HCT116 (cell line): ENCODE measurements at regions not wholly inside any gene's neighbourhood (a gene's known extent, or its start where the extent isn't known, plus 50 kb on each side); places are given as distances from the start of the nearest gene placed in this dataset.

Source experiments
- ATAC-seq: fragments of 200-7000 bp; cut with Tn5 transposase; 2 replicates; pipeline ENCODE4 v1.9.1; 2020; ENCODE audit warnings: mild to moderate bottlenecking, moderate library complexity
- BruUV-seq: library from RNA; stranded (reverse); fragments of 400-500 nt; replicated peaks from 2 replicates; lab custom pipeline; 2021; lab: Mats Ljungman, UMichigan
- CTCF ChIA-PET: fragments of 300-600 bp; sonication (Branson Sonifier 250); formaldehyde crosslinking; loops from one replicate; lab custom pipeline; 2021; ENCODE audit warnings: antibody characterized with exemption; lab: Charles Lee
- POLR2A ChIA-PET: fragments of 300-600, 350-600 bp; sonication (Branson Sonifier 250); formaldehyde crosslinking; loops from one replicate; lab custom pipeline; 2021; ENCODE audit warnings: antibody characterized with exemption; lab: Charles Lee
- RAD21 ChIA-PET, 2 experiments: fragments of 300-600 bp; sonication (Branson Sonifier 250); formaldehyde crosslinking; loops; one replicate each; lab custom pipeline; 2023; ENCODE audit warnings: low total read pairs in 2 of 2; ENCODE audit not compliant: uncharacterized antibody in 2 of 2, unreplicated experiment in 2 of 2, low non-redundant PET in 1 of 2; lab: Charles Lee
- DNase-seq: peaks from one replicate; pipeline ENCODE4 v3.0.0-alpha.2; 2010; ENCODE audit warnings: low read depth, low spot score
- H2AFZ ChIP-seq: fragments of 200-600 bp; shearing (Covaris generic), sonication (generic); 2 replicates; pipeline ENCODE4 v1.6.1; 2017; ENCODE audit warnings: low read depth, mixed run types, mixed read lengths, antibody characterized with exemption, low read length; ENCODE audit not compliant: poor library complexity, severe bottlenecking
- H3K27ac ChIP-seq: 2 replicates; pipeline ENCODE4 v1.5.1; 2012; ENCODE audit warnings: low read depth, low read length
- H3K27me3 ChIP-seq: fragments of 200-600 bp; sonication (generic); 2 replicates; pipeline ENCODE4 v1.6.1; 2016; ENCODE audit warnings: mixed run types, low read length, mixed read lengths; ENCODE audit not compliant: insufficient read depth
- H3K36me3 ChIP-seq, 2 experiments: fragments of 200-500 bp in 1 of 2; fragments of 200-600 bp in 1 of 2; sonication (Bioruptor generic) in 1 of 2; sonication (generic) in 1 of 2; 2 replicates each; pipeline versions ENCODE4 v1.5.1 to v1.6.1; 2014 to 2016; ENCODE audit warnings: low read length in 2 of 2, inconsistent platforms in 1 of 2, mixed read lengths in 1 of 2, mixed run types in 1 of 2; ENCODE audit not compliant: insufficient read depth in 2 of 2, control insufficient read depth in 1 of 2
- H3K4me1 ChIP-seq, 2 experiments: fragments of 200-600 bp in 1 of 2; sonication (generic) in 1 of 2; 2 replicates each; pipeline versions ENCODE4 v1.5.1 to v1.6.1; 2012 to 2017; ENCODE audit warnings: low read length in 2 of 2, inconsistent platforms in 1 of 2, mild to moderate bottlenecking in 1 of 2, mixed read lengths in 1 of 2, mixed run types in 1 of 2, moderate library complexity in 1 of 2; ENCODE audit not compliant: insufficient read depth in 2 of 2, control insufficient read depth in 1 of 2
- H3K4me2 ChIP-seq: fragments of 200-600 bp; sonication (generic); 2 replicates; pipeline ENCODE4 v1.6.1; 2017; ENCODE audit warnings: mixed run types, low read length, mixed read lengths
- H3K4me3 ChIP-seq, 2 experiments: fragments of 200-600 bp in 1 of 2; sonication (generic) in 1 of 2; replicated peaks in 1 of 2; 2 replicates each; pipeline ENCODE4 v1.5.1; 2011 to 2016; ENCODE audit warnings: low read length in 2 of 2, control low read depth in 1 of 2, low read depth in 1 of 2, mild to moderate bottlenecking in 1 of 2, mixed read lengths in 1 of 2, mixed run types in 1 of 2
- H3K79me2 ChIP-seq: fragments of 200-600 bp; sonication (generic); 2 replicates; pipeline ENCODE4 v1.6.1; 2017; ENCODE audit warnings: mild to moderate bottlenecking, mixed run types, low read length, moderate library complexity, mixed read lengths; ENCODE audit not compliant: insufficient read depth
- H3K9ac ChIP-seq: fragments of 200-600 bp; sonication (generic); 2 replicates; pipeline ENCODE4 v1.6.1; 2016; ENCODE audit warnings: low read length, mixed read lengths
- H3K9me2 ChIP-seq: fragments of 200-600 bp; sonication (generic), shearing (Covaris generic); 2 replicates; pipeline ENCODE4 v1.6.1; 2017; ENCODE audit warnings: mixed run types, mild to moderate bottlenecking, moderate library complexity; ENCODE audit not compliant: insufficient read depth
- H3K9me3 ChIP-seq, 2 experiments: fragments of 200-500 bp in 1 of 2; fragments of 200-600 bp in 1 of 2; sonication (Bioruptor generic) in 1 of 2; sonication (generic) in 1 of 2; 2 replicates each; pipeline ENCODE4 v1.6.1; 2014 to 2017; ENCODE audit warnings: low read length in 2 of 2, mixed read lengths in 2 of 2, inconsistent platforms in 1 of 2, low read depth in 1 of 2, mild to moderate bottlenecking in 1 of 2, mixed run types in 1 of 2, moderate library complexity in 1 of 2; ENCODE audit not compliant: control insufficient read depth in 1 of 2, insufficient read depth in 1 of 2
- H4K20me1 ChIP-seq: fragments of 200-600 bp; sonication (generic), shearing (Covaris generic); 2 replicates; pipeline ENCODE4 v1.6.1; 2017; ENCODE audit warnings: mixed run types, mild to moderate bottlenecking, moderate library complexity; ENCODE audit not compliant: insufficient read depth
- ATF3 ChIP-seq: IDR thresholded peaks from 2 replicates; pipeline ENCODE4 v1.6.1; 2012
- CBX3 ChIP-seq: IDR thresholded peaks from 2 replicates; pipeline ENCODE4 v1.6.1; 2012; ENCODE audit warnings: low read depth
- EGR1 ChIP-seq: IDR thresholded peaks from 2 replicates; pipeline ENCODE4 v1.6.1; 2012; ENCODE audit warnings: low read depth
- ELF1 ChIP-seq: IDR thresholded peaks from 2 replicates; pipeline ENCODE4 v1.6.1; 2012; ENCODE audit warnings: low read depth, borderline replicate concordance
- EZH2phosphoT487 ChIP-seq: fragments of 200-600 bp; IDR thresholded peaks from 2 replicates; pipeline ENCODE4 v1.6.1; 2018; ENCODE audit warnings: antibody characterized with exemption, borderline replicate concordance
- JUND ChIP-seq: IDR thresholded peaks from 2 replicates; pipeline ENCODE4 v1.6.1; 2012
- POLR2AphosphoS5 ChIP-seq: IDR thresholded peaks from 2 replicates; pipeline ENCODE4 v1.6.1; 2011; ENCODE audit warnings: mild to moderate bottlenecking, low read depth, low read length, moderate library complexity
- REST ChIP-seq: IDR thresholded peaks from 2 replicates; pipeline ENCODE4 v1.6.1; 2012; ENCODE audit warnings: low read depth
- SP1 ChIP-seq: IDR thresholded peaks from 2 replicates; pipeline ENCODE4 v1.6.1; 2012; ENCODE audit warnings: low read depth
- SRF ChIP-seq: IDR thresholded peaks from 2 replicates; pipeline ENCODE4 v1.6.1; 2012; ENCODE audit warnings: low read depth
- TCF7L2 ChIP-seq: IDR thresholded peaks from 2 replicates; pipeline ENCODE4 v1.7.0; 2011; ENCODE audit warnings: borderline replicate concordance, inconsistent platforms; ENCODE audit not compliant: insufficient read depth, insufficient read length; ENCODE audit errors: extremely low read depth
- YY1 ChIP-seq: IDR thresholded peaks from 2 replicates; pipeline ENCODE4 v1.6.1; 2011; ENCODE audit warnings: low read length, low read depth, moderate library complexity, mild to moderate bottlenecking; ENCODE audit not compliant: insufficient replicate concordance; ENCODE audit errors: extremely low read depth
- ZFX ChIP-seq: fragments of 450-650 bp; IDR thresholded peaks from 2 replicates; pipeline ENCODE4 v1.6.1; 2017
- ZNF274 ChIP-seq: fragments of 200-500 bp; sonication (Bioruptor generic); IDR thresholded peaks from 2 replicates; pipeline ENCODE4 v1.6.1; 2014; ENCODE audit warnings: mild to moderate bottlenecking, low read depth, low read length, inconsistent platforms
- intact Hi-C: fragments of 100-400 bp; cut with micrococcal nuclease; formaldehyde crosslinking; loops from 2 replicates; pipeline ENCODE4 v1.10.0; 2022

GRCh38 chr7:89914711-89915110 lies 239.6 kb upstream of the STEAP1 start:
- no peaks in the 10 kb centered on the region for H4K20me1 ChIP-seq
- POLR2A ChIA-PET = no interaction called here
- DNase-seq (no peak), ATAC-seq (no peak)
- H2AFZ ChIP-seq = no peak overlapping the region
- H3K79me2 ChIP-seq = no peaks in the 10 kb centered on the region
- no TSS peak for BruUV-seq
- H3K9me2 ChIP-seq = no peaks in the 10 kb centered on the region
- H3K27me3 ChIP-seq = no peaks in the 10 kb centered on the region
- H3K9me3 ChIP-seq = no peaks in the 10 kb centered on the region
- H3K27ac ChIP-seq = no peak overlapping the region
- RAD21 ChIA-PET = no interaction called here
- H3K9ac ChIP-seq = no peak overlapping the region
- H3K4me2 ChIP-seq = no peak overlapping the region
- CTCF ChIA-PET = no interaction called here
- no peaks in the 10 kb centered on the region for H3K4me1 ChIP-seq
- intact Hi-C loops = no loop called here
- no peak overlapping the region for H3K4me3 ChIP-seq
- TF ChIP-seq SRF (no peak), ZNF274 (no peak), ZFX (no peak), EZH2phosphoT487 (no peak), POLR2AphosphoS5 (no peak), ATF3 (no peak), REST (no peak), CBX3 (no peak), JUND (no peak), TCF7L2 (no peak), YY1 (no peak), ELF1 (no peak), SP1 (no peak), EGR1 (no peak)
- H3K36me3 ChIP-seq = no peaks in the 10 kb centered on the region
